BJ (cell line): ENCODE measurements at regions not wholly inside any gene's neighbourhood (a gene's known extent, or its start where the extent isn't known, plus 50 kb on each side); places are given as distances from the start of the nearest gene placed in this dataset.

ENCODE experiments used
- CTCF ChIA-PET: fragments of 350-600 bp; formaldehyde crosslinking; extraction: SDS; loops from one replicate; lab custom pipeline; 2021; ENCODE audit warnings: antibody characterized with exemption, inconsistent platforms; lab: Yijun Ruan, JAX
- POLR2A ChIA-PET: fragments of 300-600 bp; sonication (Branson Sonifier 250); formaldehyde crosslinking; extraction: SDS; loops from one replicate; lab custom pipeline; 2021; ENCODE audit warnings: antibody characterized with exemption; lab: Charles Lee
- DNase-seq: peaks from one replicate; pipeline ENCODE4 v3.0.0-alpha.2; 2011; ENCODE audit warnings: low read depth
- H3K27me3 ChIP-seq: 2 replicates; pipeline ENCODE4 v1.6.0; 2011; ENCODE audit warnings: low read length; ENCODE audit not compliant: control insufficient read depth, insufficient read depth
- H3K36me3 ChIP-seq: 2 replicates; pipeline ENCODE4 v1.5.1; 2011; ENCODE audit warnings: low read length; ENCODE audit not compliant: control insufficient read depth, insufficient read depth
- H3K4me3 ChIP-seq: 2 replicates; pipeline ENCODE4 v1.5.1; 2011; ENCODE audit warnings: low read depth, mild to moderate bottlenecking, control low read depth, low read length
- CTCF ChIP-seq: IDR thresholded peaks from 2 replicates; pipeline ENCODE4 v1.5.1; 2011; ENCODE audit warnings: low read depth, mild to moderate bottlenecking, control low read depth, inconsistent platforms, low read length, moderate library complexity; ENCODE audit not compliant: insufficient read depth

GRCh38 chr12:67152451-67152850 lies 116.7 kb upstream of the CAND1 start:
- no peak for DNase-seq
- Histone ChIP-seq H3K36me3 (no peaks in the 10 kb centered on the region), H3K27me3 (no peaks in the 10 kb centered on the region), H3K4me3 (no peak overlapping the region)
- TF ChIP-seq CTCF = no peak
- POLR2A ChIA-PET = no interaction called here
- CTCF ChIA-PET = interaction anchor here (1.2 kb wide), 1 partner anchor 9 kb away, joined by 6 read pairs; no protein-coding TSS in a partner anchor

- ChIA-PET CTCF (no interaction called here), POLR2A (no interaction called here)
- H3K4me3 ChIP-seq = no peak overlapping the region
- no peak for DNase-seq
- TF ChIP-seq CTCF = no peak
- no peaks in the 10 kb centered on the region for H3K36me3 ChIP-seq
- no peaks in the 10 kb centered on the region for H3K27me3 ChIP-seq
These were observed 114.3 kb upstream of the CAND1 start for GRCh38 chr12:67154901-67155300.

GRCh38 chr12:67155863-67156262 lies 113.3 kb upstream of the CAND1 start:
- no peak overlapping the region for H3K4me3 ChIP-seq
- POLR2A ChIA-PET = no interaction called here
- no peak for DNase-seq

DNA sequence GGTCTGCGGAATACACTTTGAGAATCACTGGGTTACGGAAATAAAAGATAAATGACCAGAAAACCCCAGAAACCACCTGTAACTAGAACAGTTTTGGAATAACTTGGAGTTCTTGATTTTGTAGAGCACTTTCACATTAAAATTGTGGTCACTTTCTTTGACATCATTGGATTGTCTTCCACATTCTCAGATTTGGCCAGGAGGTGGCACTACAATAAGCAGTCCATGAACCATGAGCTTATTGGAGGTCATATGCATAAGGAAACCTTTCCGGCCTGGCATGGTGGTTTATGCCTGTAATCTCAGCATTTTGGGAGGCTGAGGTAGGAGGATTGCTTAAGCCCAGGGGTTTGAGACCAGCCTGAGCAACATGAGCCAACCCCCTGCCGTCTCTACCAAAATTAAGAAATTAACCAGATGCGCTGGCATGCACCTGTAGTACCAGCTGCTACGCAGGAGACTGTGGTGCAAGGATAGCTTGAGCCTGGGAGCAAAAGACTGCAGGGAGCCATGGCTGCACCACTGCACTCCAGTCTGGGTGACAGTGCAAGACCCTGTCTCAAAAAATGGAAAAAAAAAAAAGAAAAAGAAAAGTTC lies 107.7 kb upstream of the CAND1 start:
- Histone ChIP-seq H3K27me3 (no peaks in the 10 kb centered on the region), H3K4me3 (no peak overlapping the region), H3K36me3 (no peaks in the 10 kb centered on the region)
- ChIA-PET POLR2A (no interaction called here), CTCF (interaction anchor here (0.8 to 2.4 kb wide), 15 partner anchors 9 to 785 kb away, joined by 3 to 9 read pairs (median 4); partner anchors contain the start of gene CAND1)
- peak; percentile 74 for TF ChIP-seq CTCF
- peak; percentile 1 for DNase-seq

More at GRCh38 chr12:67155863-67156262, 113.3 kb upstream of the CAND1 start:
- no peak for TF ChIP-seq CTCF
- Histone ChIP-seq H3K36me3 (no peaks in the 10 kb centered on the region), H3K27me3 (no peaks in the 10 kb centered on the region)
- CTCF ChIA-PET = no interaction called here

- ChIA-PET CTCF (interaction anchor here (1.6 kb wide), 1 partner anchor 18 kb away, joined by 4 read pairs; no protein-coding TSS in a partner anchor), POLR2A (no interaction called here)
- H3K36me3 ChIP-seq = no peaks in the 10 kb centered on the region
- DNase-seq = no peak
- no peak for TF ChIP-seq CTCF
- H3K4me3 ChIP-seq = no peak overlapping the region
- H3K27me3 ChIP-seq = no peaks in the 10 kb centered on the region
These were observed 95.9 kb upstream of the CAND1 start for GRCh38 chr12:67173258-67173657.
